ENCODE measurements at regions not wholly inside any gene's neighbourhood (a gene's known extent, or its start where the extent isn't known, plus 50 kb on each side); places are given as distances from the start of the nearest gene placed in this dataset.

GRCh38 chr9:95623640-95624039 is 106.9 kb upstream of the PTCH1 start:
- DNase-seq: no peak
- Histone ChIP-seq H3K4me3 (replicated peaks in 1 of 3) (no peak overlapping the region), H3K36me3 (no peaks in the 10 kb centered on the region), H3K4me1 (no peaks in the 10 kb centered on the region), H3K27ac (no peak overlapping the region), H3K27me3 (no peaks in the 10 kb centered on the region), H3K9me3 (no peaks in the 10 kb centered on the region)
- 89 to 90% methylated on average over 4 of the region's 4 CpGs for WGBS, 2 donors
- intact Hi-C loops (cut with DNase I): no loop called here
- no peak for TF ChIP-seq CTCF (IDR thresholded peaks at IDR 0.05)

- Histone ChIP-seq H3K4me1 (no peaks in the 10 kb centered on the region), H3K27ac (no peak overlapping the region), H3K36me3 (no peaks in the 10 kb centered on the region), H3K27me3 (no peaks in the 10 kb centered on the region), H3K4me3 (replicated peaks in 1 of 3) (no peak overlapping the region), H3K9me3 (no peaks in the 10 kb centered on the region)
- intact Hi-C loops (cut with DNase I): no loop called here
- TF ChIP-seq POLR2A (IDR thresholded peaks at IDR 0.05) (no peak), CTCF (IDR thresholded peaks at IDR 0.05) (no peak)
- no peak for DNase-seq
- WGBS, 2 donors: 95 to 96% methylated on average over 8 of the region's 8 CpGs
Measured at GRCh38 chr9:95620722-95621121, 104.0 kb upstream of the PTCH1 start.

GRCh38 chr9:95620314-95620713 is 103.5 kb upstream of the PTCH1 start:
- Histone ChIP-seq H3K9me3 (no peaks in the 10 kb centered on the region), H3K36me3 (no peaks in the 10 kb centered on the region), H3K27me3 (no peaks in the 10 kb centered on the region), H3K4me1 (no peaks in the 10 kb centered on the region), H3K4me3 (replicated peaks in 1 of 3) (no peak overlapping the region), H3K27ac (no peak overlapping the region)
- intact Hi-C loops (cut with DNase I): no loop called here
- DNase-seq: no peak
- TF ChIP-seq CTCF (IDR thresholded peaks at IDR 0.05) (no peak), POLR2A (IDR thresholded peaks at IDR 0.05) (no peak)
- WGBS, 2 donors: 93 to 94% methylated on average over 10 of the region's 10 CpGs

GRCh38 chr9:95615246-95615645 is 98.5 kb upstream of the PTCH1 start:
- 87 to 94% methylated on average over 8 of the region's 8 CpGs for WGBS, 2 donors
- no peak for TF ChIP-seq POLR2A (IDR thresholded peaks at IDR 0.05)
- no peak for TF ChIP-seq CTCF (IDR thresholded peaks at IDR 0.05)

GRCh38 chr9:95613670-95614069 is 96.9 kb upstream of the PTCH1 start:
- no peak for DNase-seq
- Histone ChIP-seq H3K36me3 (no peaks in the 10 kb centered on the region), H3K9me3 (no peaks in the 10 kb centered on the region), H3K4me1 (no peaks in the 10 kb centered on the region), H3K4me3 (replicated peaks in 1 of 3) (no peak overlapping the region), H3K27ac (no peak overlapping the region), H3K27me3 (no peaks in the 10 kb centered on the region)
- intact Hi-C loops (cut with DNase I): no loop called here
- 91 to 92% methylated on average over 3 of the region's 3 CpGs for WGBS, 2 donors
- TF ChIP-seq POLR2A (IDR thresholded peaks at IDR 0.05) (no peak), CTCF (IDR thresholded peaks at IDR 0.05) (no peak)

More at GRCh38 chr9:95615246-95615645, 98.5 kb upstream of the PTCH1 start:
- Histone ChIP-seq H3K4me1 (no peaks in the 10 kb centered on the region), H3K27me3 (no peaks in the 10 kb centered on the region), H3K9me3 (no peaks in the 10 kb centered on the region), H3K27ac (no peak overlapping the region), H3K4me3 (replicated peaks in 1 of 3) (no peak overlapping the region), H3K36me3 (no peaks in the 10 kb centered on the region)
- DNase-seq: no peak
- intact Hi-C loops (cut with DNase I): no loop called here
